ENCODE measurements at regions not wholly inside any gene's neighbourhood (a gene's known extent, or its start where the extent isn't known, plus 50 kb on each side); places are given as distances from the start of the nearest gene placed in this dataset.

GRCh38 chr7:85771516-85771915 lies 584.7 kb upstream of the SEMA3D start:
- no peak for DNase-seq
- intact Hi-C loops (cut with DNase I; ENCODE audit: low total_unique reads) = no loop called here
- 70 to 89% (median 77%) methylated on average over 3 of the region's 3 CpGs for WGBS, 5 donors

DNA sequence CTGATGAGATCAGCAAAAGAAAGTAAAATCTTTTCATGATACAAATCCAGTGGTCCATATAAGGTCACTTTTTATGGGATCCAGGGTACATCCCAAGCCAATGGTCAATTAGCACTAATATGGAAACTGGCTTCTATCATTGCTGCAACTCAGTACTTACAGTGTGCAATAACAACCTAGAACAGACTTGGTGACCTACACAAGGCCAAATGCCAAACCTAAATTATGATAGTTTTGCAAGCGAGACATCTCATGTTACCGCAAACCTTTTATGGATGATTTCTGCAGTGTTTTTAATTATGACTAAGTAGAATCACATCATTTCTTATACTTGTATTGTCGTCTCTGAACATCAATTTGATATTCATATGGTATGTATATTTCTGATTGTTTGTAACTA lies 583.5 kb upstream of the SEMA3D start:
- no peak for TF ChIP-seq POLR2AphosphoS5 (IDR thresholded peaks at IDR 0.05)
- TF ChIP-seq POLR2A (IDR thresholded peaks at IDR 0.05) = no peak
- no peak for TF ChIP-seq CTCF (IDR thresholded peaks at IDR 0.05 in 8 of 11, conservative IDR thresholded peaks at IDR 0.05 in 3 of 11)
- Histone ChIP-seq H3K36me3 (no peaks in the 10 kb centered on the region), H3K4me3 (no peak overlapping the region), H3K9me3 (peaks cover 0 to 10% (median 0%) of the 10 kb centered on the region in 8 donors), H3K27ac (no peak overlapping the region), H3K4me1 (no peaks in the 10 kb centered on the region), H3K27me3 (replicated peaks in 1 of 7) (no peaks in the 10 kb centered on the region)
- DNase-seq = no peak
- 89 to 94% (median 92%) methylated on average over 3 of the region's 3 CpGs for WGBS, 5 donors
- intact Hi-C loops (cut with DNase I; ENCODE audit: low total_unique reads) = no loop called here

More at GRCh38 chr7:85771516-85771915, 584.7 kb upstream of the SEMA3D start:
- no peaks in the 10 kb centered on the region for H3K27me3 ChIP-seq (replicated peaks in 1 of 7)
- TF ChIP-seq POLR2AphosphoS5 (IDR thresholded peaks at IDR 0.05) (no peak), CTCF (IDR thresholded peaks at IDR 0.05 in 8 of 11, conservative IDR thresholded peaks at IDR 0.05 in 3 of 11) (no peak), POLR2A (IDR thresholded peaks at IDR 0.05) (no peak)
- H3K9me3 ChIP-seq = peaks cover 0 to 10% (median 0%) of the 10 kb centered on the region in 8 donors
- no peak overlapping the region for H3K4me3 ChIP-seq
- no peak overlapping the region for H3K27ac ChIP-seq
- H3K36me3 ChIP-seq = no peaks in the 10 kb centered on the region
- no peaks in the 10 kb centered on the region for H3K4me1 ChIP-seq

GRCh38 chr7:85765698-85766298 lies 578.9 kb upstream of the SEMA3D start:
- H3K4me3 ChIP-seq = no peak overlapping the region
- no peaks in the 10 kb centered on the region for H3K36me3 ChIP-seq
- WGBS, 5 donors = 56 to 71% (median 64%) methylated on average over 11 of the region's 11 CpGs
- no peak for DNase-seq
- no peak overlapping the region for H3K27ac ChIP-seq
- intact Hi-C loops (cut with DNase I; ENCODE audit: low total_unique reads) = no loop called here
- peaks cover 0 to 10% (median 0%) of the 10 kb centered on the region in 8 donors for H3K9me3 ChIP-seq
- TF ChIP-seq POLR2A (IDR thresholded peaks at IDR 0.05) (no peak), CTCF (IDR thresholded peaks at IDR 0.05 in 8 of 11, conservative IDR thresholded peaks at IDR 0.05 in 3 of 11) (no peak), POLR2AphosphoS5 (IDR thresholded peaks at IDR 0.05) (no peak)
- no peaks in the 10 kb centered on the region for H3K4me1 ChIP-seq
- H3K27me3 ChIP-seq (replicated peaks in 1 of 7) = no peaks in the 10 kb centered on the region

- H3K27ac ChIP-seq = no peak overlapping the region
- DNase-seq = no peak
- peaks cover 0 to 10% (median 0%) of the 10 kb centered on the region in 8 donors for H3K9me3 ChIP-seq
- TF ChIP-seq CTCF (IDR thresholded peaks at IDR 0.05 in 8 of 11, conservative IDR thresholded peaks at IDR 0.05 in 3 of 11) (no peak), POLR2AphosphoS5 (IDR thresholded peaks at IDR 0.05) (no peak), POLR2A (IDR thresholded peaks at IDR 0.05) (no peak)
- no peak overlapping the region for H3K4me3 ChIP-seq
- no peaks in the 10 kb centered on the region for H3K27me3 ChIP-seq (replicated peaks in 1 of 7)
- 33 to 54% (median 46%) methylated on average over 2 of the region's 2 CpGs for WGBS, 5 donors
- H3K4me1 ChIP-seq = no peaks in the 10 kb centered on the region
- intact Hi-C loops (cut with DNase I; ENCODE audit: low total_unique reads) = no loop called here
- H3K36me3 ChIP-seq = no peaks in the 10 kb centered on the region
Observed at GRCh38 chr7:85764034-85764433, 577.2 kb upstream of the SEMA3D start.

Measured in spleen (tissue), 11 donors.